PC-3 (cell line): ENCODE measurements at regions not wholly inside any gene's neighbourhood (a gene's known extent, or its start where the extent isn't known, plus 50 kb on each side); places are given as distances from the start of the nearest gene placed in this dataset.

Experiments used
- ATAC-seq: fragments of 200-7000 bp; cut with Tn5 transposase; 2 replicates; pipeline ENCODE4 v1.9.1; 2020; ENCODE audit warnings: mild to moderate bottlenecking, moderate library complexity
- BruUV-seq: library from RNA; stranded (reverse); fragments of 400-500 nt; replicated peaks from 2 replicates; lab custom pipeline; 2021; lab: Mats Ljungman, UMichigan
- CTCF ChIA-PET: fragments of 300-600 bp; sonication (Branson Sonifier 250); formaldehyde crosslinking; loops from one replicate; lab custom pipeline; 2022; ENCODE audit warnings: antibody characterized with exemption; lab: Charles Lee
- POLR2A ChIA-PET: fragments of 300-600 bp; sonication (Branson Sonifier 250); formaldehyde crosslinking; loops from one replicate; lab custom pipeline; 2022; ENCODE audit warnings: antibody characterized with exemption; ENCODE audit not compliant: unreplicated experiment; lab: Charles Lee
- DNase-seq: peaks from one replicate; pipeline ENCODE4 v3.0.0-alpha.2; 2015
- H2AFZ ChIP-seq: fragments of 300-600 bp; sonication (generic); 2 replicates; pipeline ENCODE4 v1.6.0; 2016; ENCODE audit warnings: antibody characterized with exemption, low read length
- H3F3A ChIP-seq: fragments of 300-600 bp; sonication (generic); one replicate; pipeline ENCODE4 v1.6.0; 2017; ENCODE audit warnings: antibody characterized with exemption, low read length, control low read depth, mild to moderate bottlenecking; ENCODE audit not compliant: unreplicated experiment
- H3K27ac ChIP-seq: fragments of 300-600 bp; sonication (generic); 2 replicates; pipeline ENCODE4 v1.5.1; 2016; ENCODE audit warnings: mild to moderate bottlenecking, low read length
- H3K27me3 ChIP-seq: fragments of 300-600 bp; sonication (generic); 2 replicates; pipeline ENCODE4 v1.6.1; 2016; ENCODE audit warnings: low read length, mixed read lengths
- H3K36me3 ChIP-seq: fragments of 300-600 bp; sonication (generic); 2 replicates; pipeline ENCODE4 v1.6.1; 2016; ENCODE audit warnings: low read depth, mixed run types, low read length, mixed read lengths
- H3K4me1 ChIP-seq: fragments of 300-600 bp; sonication (generic); 2 replicates; pipeline ENCODE4 v1.5.1; 2016; ENCODE audit warnings: low read length; ENCODE audit not compliant: insufficient read depth
- H3K4me2 ChIP-seq: fragments of 300-600 bp; sonication (generic); 2 replicates; pipeline ENCODE4 v1.6.0; 2016; ENCODE audit warnings: low read length
- H3K4me3 ChIP-seq: fragments of 300-600 bp; sonication (generic); 2 replicates; pipeline ENCODE4 v1.5.1; 2016; ENCODE audit warnings: mild to moderate bottlenecking, low read length, mixed read lengths
- H3K79me2 ChIP-seq: fragments of 300-600 bp; sonication (generic); 2 replicates; pipeline ENCODE4 v1.6.1; 2017; ENCODE audit warnings: low read length, mixed read lengths
- H3K9ac ChIP-seq: fragments of 300-600 bp; sonication (generic); 2 replicates; pipeline ENCODE4 v1.6.0; 2016; ENCODE audit warnings: mild to moderate bottlenecking, low read length
- H3K9me2 ChIP-seq: fragments of 300-600 bp; sonication (generic); replicated peaks from 2 replicates; pipeline ENCODE4 v1.6.1; 2016; ENCODE audit warnings: mixed run types, low read length, mixed read lengths
- H3K9me3 ChIP-seq: fragments of 300-600 bp; sonication (generic); 2 replicates; pipeline ENCODE4 v1.6.1; 2016; ENCODE audit warnings: low read length, mixed read lengths
- H4K20me1 ChIP-seq: fragments of 300-600 bp; sonication (generic); 2 replicates; pipeline ENCODE4 v1.6.1; 2016; ENCODE audit warnings: low read length, mixed read lengths
- EZH2 ChIP-seq: fragments of 300-600 bp; sonication (generic); IDR thresholded peaks from one replicate; pipeline ENCODE4 v1.6.1; 2017; ENCODE audit warnings: antibody characterized with exemption, mild to moderate bottlenecking, low read length; ENCODE audit not compliant: unreplicated experiment
- EZH2phosphoT487 ChIP-seq: fragments of 300-600 bp; sonication (generic); IDR thresholded peaks from 2 replicates; pipeline ENCODE4 v1.6.1; 2018; ENCODE audit warnings: mild to moderate bottlenecking, antibody characterized with exemption, low read length, borderline replicate concordance
- intact Hi-C: fragments of 100-400 bp; cut with micrococcal nuclease; formaldehyde crosslinking; loops from 2 replicates; pipeline ENCODE4 v1.9.0; 2023
- TF ChIP-seq, protein P1 (sequence below): fragments of 300-600 bp; sonication (generic); conservative IDR thresholded peaks from 2 replicates; pipeline ENCODE4 v1.5.1; 2017; ENCODE audit warnings: antibody characterized with exemption, low read depth, mild to moderate bottlenecking, low read length

DNA sequence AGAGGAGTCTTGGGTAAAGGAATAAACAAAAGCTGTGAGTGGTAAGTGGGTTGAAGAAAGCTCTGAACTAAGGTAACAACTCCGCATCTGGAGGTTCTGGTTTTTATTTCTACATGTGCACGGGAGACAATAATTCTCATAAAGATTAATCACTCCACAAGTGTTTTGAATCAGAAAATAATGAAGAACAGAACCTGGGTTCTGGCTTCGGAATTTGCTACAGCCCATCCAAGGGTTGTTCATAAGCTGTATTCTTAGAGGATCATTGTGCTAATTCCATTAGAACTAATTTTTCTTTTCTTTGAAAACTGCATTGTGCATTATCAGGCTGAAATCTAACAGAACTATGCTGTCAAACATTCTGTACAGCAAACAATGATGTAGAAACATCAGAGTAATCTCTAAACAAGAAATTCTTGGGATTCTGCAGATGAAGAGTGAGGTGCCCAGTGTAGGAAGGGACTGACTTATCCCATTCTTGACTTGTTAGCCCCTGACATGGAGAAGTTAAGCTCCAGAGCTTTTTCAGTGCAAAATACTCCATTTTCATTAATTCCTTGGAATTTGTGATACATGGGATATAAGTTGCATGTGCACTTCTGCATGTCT lies 368.2 kb downstream of the COG6 start:
- POLR2A ChIA-PET: no interaction called here
- no peak overlapping the region for H2AFZ ChIP-seq
- CTCF ChIA-PET: no interaction called here

DNA sequence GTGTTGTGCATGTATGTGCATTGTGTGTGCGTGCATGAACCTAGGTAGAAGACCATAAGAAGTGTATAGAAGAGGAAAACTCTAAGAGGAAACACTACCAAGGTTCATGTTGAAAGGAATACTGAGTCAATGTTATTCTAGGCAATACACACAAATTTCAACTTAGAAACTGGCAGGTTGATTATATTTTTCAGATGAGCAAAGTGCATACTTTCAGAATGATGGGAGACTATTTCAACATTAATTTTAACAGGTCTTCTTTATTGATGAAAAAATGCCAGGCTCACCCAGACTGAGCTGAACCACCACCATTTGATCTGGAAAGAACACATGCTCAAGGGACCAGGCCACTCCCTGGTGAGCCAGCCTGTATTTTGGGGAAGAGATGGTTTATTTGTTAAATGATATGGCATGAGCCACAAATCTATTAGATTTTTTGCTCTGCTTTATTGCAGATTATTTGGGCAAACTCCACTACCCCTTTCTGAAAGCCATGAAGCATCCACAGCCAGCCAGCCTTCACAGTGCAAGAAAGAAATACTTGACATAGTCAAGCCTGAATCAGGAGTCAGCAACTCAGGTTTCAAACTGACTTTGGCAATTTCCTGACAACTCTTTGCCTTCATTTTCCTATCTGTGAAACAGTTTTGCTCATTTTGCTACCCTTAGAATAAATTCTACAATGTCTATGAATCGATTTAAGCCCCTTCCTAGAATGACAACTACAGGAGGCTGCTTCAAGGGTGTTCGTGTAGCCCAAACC lies 368.9 kb downstream of the COG6 start:
- no peak overlapping the region for H3K27ac ChIP-seq
- POLR2A ChIA-PET: interaction anchor here (0.7 kb wide), 1 partner anchor 137 kb away, joined by 3 read pairs; no protein-coding TSS in a partner anchor
- H3K36me3 ChIP-seq: no peaks in the 10 kb centered on the region
- CTCF ChIA-PET: no interaction called here
- no peaks in the 10 kb centered on the region for H3K79me2 ChIP-seq
- H3K4me3 ChIP-seq: no peak overlapping the region
- BruUV-seq: no TSS peak
- no peaks in the 10 kb centered on the region for H3K9me2 ChIP-seq
- H3K27me3 ChIP-seq: no peaks in the 10 kb centered on the region
- no peaks in the 10 kb centered on the region for H4K20me1 ChIP-seq
- intact Hi-C loops: no loop called here
- H2AFZ ChIP-seq: no peak overlapping the region
- H3K9me3 ChIP-seq: no peaks in the 10 kb centered on the region
- no peak for TF ChIP-seq EZH2phosphoT487
- no peak for TF ChIP-seq EZH2
- TF ChIP-seq, protein P1, sequence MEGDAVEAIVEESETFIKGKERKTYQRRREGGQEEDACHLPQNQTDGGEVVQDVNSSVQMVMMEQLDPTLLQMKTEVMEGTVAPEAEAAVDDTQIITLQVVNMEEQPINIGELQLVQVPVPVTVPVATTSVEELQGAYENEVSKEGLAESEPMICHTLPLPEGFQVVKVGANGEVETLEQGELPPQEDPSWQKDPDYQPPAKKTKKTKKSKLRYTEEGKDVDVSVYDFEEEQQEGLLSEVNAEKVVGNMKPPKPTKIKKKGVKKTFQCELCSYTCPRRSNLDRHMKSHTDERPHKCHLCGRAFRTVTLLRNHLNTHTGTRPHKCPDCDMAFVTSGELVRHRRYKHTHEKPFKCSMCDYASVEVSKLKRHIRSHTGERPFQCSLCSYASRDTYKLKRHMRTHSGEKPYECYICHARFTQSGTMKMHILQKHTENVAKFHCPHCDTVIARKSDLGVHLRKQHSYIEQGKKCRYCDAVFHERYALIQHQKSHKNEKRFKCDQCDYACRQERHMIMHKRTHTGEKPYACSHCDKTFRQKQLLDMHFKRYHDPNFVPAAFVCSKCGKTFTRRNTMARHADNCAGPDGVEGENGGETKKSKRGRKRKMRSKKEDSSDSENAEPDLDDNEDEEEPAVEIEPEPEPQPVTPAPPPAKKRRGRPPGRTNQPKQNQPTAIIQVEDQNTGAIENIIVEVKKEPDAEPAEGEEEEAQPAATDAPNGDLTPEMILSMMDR: no peak
- DNase-seq: no peak
- ATAC-seq: no peak
- no peak overlapping the region for H3K4me2 ChIP-seq
- no peaks in the 10 kb centered on the region for H3K4me1 ChIP-seq
- H3K9ac ChIP-seq: no peak overlapping the region
- H3F3A ChIP-seq: no peaks in the 10 kb centered on the region

More for the DNA sequence above, 368.2 kb downstream of the COG6 start:
- Histone ChIP-seq H3K4me2 (no peak overlapping the region), H3K9me2 (no peaks in the 10 kb centered on the region), H3K9ac (no peak overlapping the region), H3K9me3 (no peaks in the 10 kb centered on the region), H3K79me2 (no peaks in the 10 kb centered on the region), H3K4me3 (no peak overlapping the region), H3K27me3 (no peaks in the 10 kb centered on the region), H3F3A (no peaks in the 10 kb centered on the region), H3K27ac (no peak overlapping the region), H4K20me1 (no peaks in the 10 kb centered on the region), H3K4me1 (no peaks in the 10 kb centered on the region), H3K36me3 (no peaks in the 10 kb centered on the region)
- no TSS peak for BruUV-seq
- intact Hi-C loops: no loop called here
- ATAC-seq (no peak), DNase-seq (no peak)
- TF ChIP-seq EZH2phosphoT487 (no peak), EZH2 (no peak)
- TF ChIP-seq, protein P1: no peak
